Uterus (tissue), 3 donors: ENCODE measurements at regions not wholly inside any gene's neighbourhood (a gene's known extent, or its start where the extent isn't known, plus 50 kb on each side); places are given as distances from the start of the nearest gene placed in this dataset.

Source experiments
- DNase-seq, 2 donors: peaks; one replicate each; pipeline ENCODE4 v3.0.0-alpha.2; 2019 to 2020
- H3K27ac ChIP-seq, 2 donors: fragments of 200-600 bp; sonication (generic); 1 replicate in 1 of 2; 2 replicates in 1 of 2; pipeline ENCODE4 v1.5.1; 2016 to 2018
- H3K27me3 ChIP-seq, 2 donors: fragments of 200-600 bp; sonication (generic); one replicate each; pipeline ENCODE4 v1.5.1; 2018 to 2019; ENCODE audit warnings: control low read depth in 1 of 2
- H3K36me3 ChIP-seq, 2 donors: fragments of 200-600 bp; sonication (generic); one replicate each; pipeline ENCODE4 v1.5.1; 2019; ENCODE audit warnings: control low read depth in 1 of 2
- H3K4me1 ChIP-seq, 2 donors: fragments of 200-600 bp; sonication (generic); one replicate each; pipeline ENCODE4 v1.5.1; 2018 to 2019; ENCODE audit warnings: control low read depth in 1 of 2
- H3K4me3 ChIP-seq, 2 donors: fragments of 200-600 bp; sonication (generic); 1 replicate in 1 of 2; 2 replicates in 1 of 2; pipeline ENCODE4 v1.5.1; 2018 to 2019; ENCODE audit warnings: mild to moderate bottlenecking in 1 of 2
- H3K9me3 ChIP-seq, 2 donors: fragments of 200-600 bp; sonication (generic); one replicate each; pipeline ENCODE4 v1.5.1; 2019; ENCODE audit warnings: control low read depth in 1 of 2
- CTCF ChIP-seq, 4 experiments: fragments of 200-600 bp in 2 of 4; fragments of 450-650 bp in 2 of 4; sonication (generic) in 2 of 4; IDR thresholded peaks; one replicate each; pipeline ENCODE4 v1.5.1; 2016 to 2019; ENCODE audit warnings: antibody characterized with exemption in 4 of 4, mild to moderate bottlenecking in 2 of 4, moderate library complexity in 1 of 4
- POLR2A ChIP-seq, 2 donors: fragments of 450-650 bp; IDR thresholded peaks; one replicate each; pipeline ENCODE4 v1.6.1; 2016; ENCODE audit warnings: antibody characterized with exemption in 2 of 2, mild to moderate bottlenecking in 1 of 2, moderate library complexity in 1 of 2
- intact Hi-C: fragments of 100-400 bp; cut with DNase I; formaldehyde crosslinking; loops from one replicate; pipeline ENCODE4 v1.15.1; 2023; ENCODE audit warnings: low total_unique reads
- donor health status: DM: yes; HTN: yes; CAD: no.

- intact Hi-C loops = no loop called here
- Histone ChIP-seq H3K4me1 (no peaks in the 10 kb centered on the region), H3K27ac (no peak overlapping the region), H3K4me3 (no peak overlapping the region), H3K27me3 (no peaks in the 10 kb centered on the region), H3K36me3 (no peaks in the 10 kb centered on the region), H3K9me3 (no peaks in the 10 kb centered on the region)
- TF ChIP-seq CTCF (IDR thresholded peaks at IDR 0.05) (no peak), POLR2A (IDR thresholded peaks at IDR 0.05) (no peak)
- DNase-seq = no peak
These were observed 112.4 kb upstream of the LSM6 start for GRCh38 chr4:146063143-146063542.

GRCh38 chr4:146062340-146062739 lies 113.2 kb upstream of the LSM6 start:
- TF ChIP-seq POLR2A (IDR thresholded peaks at IDR 0.05) = no peak
- TF ChIP-seq CTCF (IDR thresholded peaks at IDR 0.05) = no peak
- no peaks in the 10 kb centered on the region for H3K4me1 ChIP-seq
- intact Hi-C loops = no loop called here
- no peak overlapping the region for H3K27ac ChIP-seq
- DNase-seq = no peak
- H3K36me3 ChIP-seq = no peaks in the 10 kb centered on the region
- H3K9me3 ChIP-seq = no peaks in the 10 kb centered on the region
- no peaks in the 10 kb centered on the region for H3K27me3 ChIP-seq
- H3K4me3 ChIP-seq = no peak overlapping the region

- intact Hi-C loops = no loop called here
- TF ChIP-seq POLR2A (IDR thresholded peaks at IDR 0.05) (no peak), CTCF (IDR thresholded peaks at IDR 0.05) (no peak)
- Histone ChIP-seq H3K4me3 (no peak overlapping the region), H3K4me1 (no peaks in the 10 kb centered on the region), H3K27ac (no peak overlapping the region), H3K36me3 (no peaks in the 10 kb centered on the region), H3K9me3 (no peaks in the 10 kb centered on the region), H3K27me3 (no peaks in the 10 kb centered on the region)
- no peak for DNase-seq
These were observed 113.7 kb upstream of the LSM6 start for GRCh38 chr4:146061610-146062334.

- no peaks in the 10 kb centered on the region for H3K27me3 ChIP-seq
- no peaks in the 10 kb centered on the region for H3K4me1 ChIP-seq
- no peaks in the 10 kb centered on the region for H3K9me3 ChIP-seq
- no peak overlapping the region for H3K27ac ChIP-seq
- no peak overlapping the region for H3K4me3 ChIP-seq
- TF ChIP-seq POLR2A (IDR thresholded peaks at IDR 0.05) (no peak), CTCF (IDR thresholded peaks at IDR 0.05) (no peak)
- no peak for DNase-seq
- intact Hi-C loops = no loop called here
- H3K36me3 ChIP-seq = no peaks in the 10 kb centered on the region
These were observed 115.7 kb upstream of the LSM6 start for GRCh38 chr4:146059865-146060264.

DNA sequence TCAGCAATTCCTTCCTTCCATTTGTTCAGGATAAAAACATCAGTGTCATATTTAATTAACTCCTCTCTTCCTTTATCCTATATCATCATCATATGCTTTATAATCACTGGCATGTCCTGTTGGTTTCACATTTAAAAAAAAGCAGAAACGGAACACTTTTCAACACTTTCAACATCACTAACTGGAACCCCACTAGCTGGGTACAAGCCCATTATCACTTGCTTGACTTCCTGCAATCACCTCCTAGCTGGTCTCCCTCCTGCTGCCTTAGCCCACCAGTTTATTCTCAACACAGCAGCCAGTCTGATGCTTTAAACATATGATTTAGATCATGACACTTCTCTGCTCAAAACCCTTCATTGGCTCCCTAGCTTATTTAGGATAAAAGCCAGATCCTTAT lies 116.4 kb upstream of the LSM6 start:
- H3K4me1 ChIP-seq = no peaks in the 10 kb centered on the region
- H3K27ac ChIP-seq = no peak overlapping the region
- H3K36me3 ChIP-seq = no peaks in the 10 kb centered on the region
- DNase-seq = no peak
- H3K4me3 ChIP-seq = no peak overlapping the region
- H3K27me3 ChIP-seq = no peaks in the 10 kb centered on the region
- intact Hi-C loops = no loop called here
- no peaks in the 10 kb centered on the region for H3K9me3 ChIP-seq
- TF ChIP-seq CTCF (IDR thresholded peaks at IDR 0.05) (no peak), POLR2A (IDR thresholded peaks at IDR 0.05) (no peak)
